K562 (cell line): ENCODE measurements at regions not wholly inside any gene's neighbourhood (a gene's known extent, or its start where the extent isn't known, plus 50 kb on each side); places are given as distances from the start of the nearest gene placed in this dataset.

Experiments
- ATAC-seq: fragments of 200-7000 bp; cut with Tn5 transposase; 3 replicates; pipeline ENCODE4 v1.9.1; 2020; ENCODE audit warnings: moderate library complexity
- BruUV-seq: library from RNA; stranded (reverse); fragments of 400-500 nt; replicated peaks from 2 replicates; lab custom pipeline; 2021; lab: Mats Ljungman, UMichigan
- CTCF ChIA-PET: fragments of 300-600 bp; formaldehyde crosslinking; extraction: SDS; loops from one replicate; lab custom pipeline; 2021; ENCODE audit warnings: low intra/inter-chr PET ratio; lab: Yijun Ruan, JAX
- POLR2A ChIA-PET: fragments of 300-600, 350-650 bp; sonication (Branson Sonifier 250); formaldehyde crosslinking; extraction: SDS; loops from one replicate; lab custom pipeline; 2021; ENCODE audit warnings: antibody characterized with exemption, inconsistent platforms; lab: Yijun Ruan, JAX
- DNase-seq, 4 experiments: peaks; one replicate each; pipeline versions ENCODE4 v3.0.0 to v3.0.0-alpha.2; 2011 to 2018; ENCODE audit warnings: low spot score in 3 of 4, mixed read lengths in 3 of 4; ENCODE audit errors: extremely low read depth in 1 of 4
- FAIRE-seq: peaks from 2 replicates; lab custom pipeline; 2011; peaks lifted over from hg19 to GRCh38; lab: Jason Lieb, UNC
- H2AFZ ChIP-seq: 2 replicates; pipeline ENCODE4 v1.6.0; 2011; ENCODE audit warnings: low read depth, low read length, control low read depth, inconsistent platforms
- H3K27ac ChIP-seq: fragments of 200-600 bp; 3 replicates; pipeline ENCODE4 v1.8.0; 2011; ENCODE audit warnings: low read depth, mild to moderate bottlenecking, control low read depth, inconsistent platforms, low read length, moderate library complexity, mixed read lengths; ENCODE audit errors: extremely low read depth
- H3K27me3 ChIP-seq, 2 experiments: fragments of 300-600 bp in 1 of 2; 2 replicates in 1 of 2; 3 replicates in 1 of 2; pipeline versions ENCODE4 v1.6.0 to v1.8.0; 2011; ENCODE audit warnings: inconsistent platforms in 2 of 2, low read length in 2 of 2, mild to moderate bottlenecking in 1 of 2, mixed read lengths in 1 of 2, moderate library complexity in 1 of 2; ENCODE audit not compliant: control insufficient read depth in 2 of 2, insufficient read depth in 2 of 2
- H3K36me3 ChIP-seq: fragments of 300-600 bp; 3 replicates; pipeline ENCODE4 v1.8.0; 2011; ENCODE audit warnings: mild to moderate bottlenecking, low read length, inconsistent platforms; ENCODE audit not compliant: control insufficient read depth, insufficient read depth
- H3K4me1 ChIP-seq, 2 experiments: fragments of 200-600 bp in 1 of 2; replicated peaks in 1 of 2; 2 replicates in 1 of 2; 3 replicates in 1 of 2; pipeline versions ENCODE4 v1.5.1 to v1.8.0; 2011; ENCODE audit warnings: inconsistent platforms in 2 of 2, low read length in 2 of 2, mild to moderate bottlenecking in 1 of 2, mixed read lengths in 1 of 2, moderate library complexity in 1 of 2; ENCODE audit not compliant: control insufficient read depth in 2 of 2, insufficient read depth in 2 of 2
- H3K4me2 ChIP-seq: 2 replicates; pipeline ENCODE4 v1.6.1; 2011; ENCODE audit warnings: low read length, control low read depth, inconsistent platforms, mixed read lengths; ENCODE audit not compliant: insufficient read depth
- H3K4me3 ChIP-seq: fragments of 200-600 bp; sonication (generic), shearing (Covaris generic); 2 replicates; pipeline ENCODE4 v1.5.1; 2016; ENCODE audit warnings: control low read depth, inconsistent platforms
- H3K79me2 ChIP-seq: fragments of 200-600 bp; 3 replicates; pipeline ENCODE4 v1.8.0; 2011; ENCODE audit warnings: low read length, inconsistent platforms; ENCODE audit not compliant: control insufficient read depth, insufficient read depth
- H3K9ac ChIP-seq, 2 experiments: 2 replicates each; pipeline versions ENCODE4 v1.6.0 to v1.6.1; 2011; ENCODE audit warnings: low read depth in 2 of 2, low read length in 2 of 2, control low read depth in 1 of 2, inconsistent platforms in 1 of 2, mild to moderate bottlenecking in 1 of 2, mixed read lengths in 1 of 2; ENCODE audit not compliant: insufficient read depth in 1 of 2
- H3K9me1 ChIP-seq: one replicate; pipeline ENCODE4 v1.6.0; 2011; ENCODE audit warnings: inconsistent platforms, mild to moderate bottlenecking, low read length, moderate library complexity; ENCODE audit not compliant: control insufficient read depth, insufficient read depth
- H3K9me3 ChIP-seq: replicated peaks from 2 replicates; pipeline ENCODE4 v1.5.1; 2011; ENCODE audit warnings: low read depth, low read length, inconsistent platforms; ENCODE audit not compliant: control insufficient read depth, insufficient read depth
- H4K20me1 ChIP-seq: replicated peaks from 2 replicates; pipeline ENCODE4 v1.6.1; 2011; ENCODE audit warnings: low read length, inconsistent platforms, mixed read lengths; ENCODE audit not compliant: control insufficient read depth, insufficient read depth
- ATF6 ChIP-seq: sonication (generic); formaldehyde crosslinking; IDR thresholded peaks from 2 replicates; pipeline ENCODE4 v1.4.0; 2020; ENCODE audit warnings: mild to moderate bottlenecking, missing genetic modification reagents
- CBX2 ChIP-seq: fragments of 200-600 bp; sonication (generic); IDR thresholded peaks from one replicate; pipeline ENCODE4 v1.6.1; 2012; ENCODE audit warnings: mild to moderate bottlenecking, low read length, inconsistent platforms; ENCODE audit not compliant: insufficient read depth, poor library complexity, severe bottlenecking
- CUX1 ChIP-seq: fragments of 200-800 bp; sonication (Bioruptor generic); IDR thresholded peaks from 2 replicates; pipeline ENCODE4 v1.6.1; 2016; ENCODE audit warnings: missing genetic modification characterization, missing compliant biosample characterization
- ETV6 ChIP-seq, 3 experiments: fragments of 150-350 bp in 1 of 3; sonication (generic) in 1 of 3; formaldehyde crosslinking in 1 of 3; IDR thresholded peaks; 2 replicates each; pipeline versions ENCODE4 v1.6.1 to v1.8.0; 2014 to 2022; ENCODE audit warnings: borderline replicate concordance in 2 of 3, low read depth in 2 of 3, antibody characterized with exemption in 1 of 3, low read length in 1 of 3, mild to moderate bottlenecking in 1 of 3, missing genetic modification reagents in 1 of 3
- HMGN3 ChIP-seq: IDR thresholded peaks from 2 replicates; pipeline ENCODE4 v1.6.1; 2011; ENCODE audit warnings: borderline replicate concordance, low read depth, mild to moderate bottlenecking, mixed read lengths, low read length; ENCODE audit not compliant: insufficient read length; ENCODE audit errors: extremely low read depth
- HNRNPLL ChIP-seq: fragments of 200-400 bp; formaldehyde crosslinking; IDR thresholded peaks from 2 replicates; pipeline ENCODE4 v1.6.1; 2017; ENCODE audit warnings: low read length, low read depth, mild to moderate bottlenecking; ENCODE audit not compliant: poor library complexity, severe bottlenecking
- NELFE ChIP-seq: IDR thresholded peaks from 2 replicates; pipeline ENCODE4 v1.6.1; 2011; ENCODE audit warnings: mild to moderate bottlenecking; ENCODE audit not compliant: insufficient read depth, insufficient read length
- RBM15 ChIP-seq: fragments of 200-400 bp; formaldehyde crosslinking; IDR thresholded peaks from 2 replicates; pipeline ENCODE4 v1.6.1; 2018; ENCODE audit warnings: mild to moderate bottlenecking, low read length, moderate library complexity; ENCODE audit not compliant: insufficient read depth
- SMARCA5 ChIP-seq: fragments of 450-650 bp; IDR thresholded peaks from 2 replicates; pipeline ENCODE4 v1.6.1; 2016
- TCF3 ChIP-seq: sonication (generic); formaldehyde crosslinking; IDR thresholded peaks from 2 replicates; pipeline ENCODE4 v1.4.0; 2020; ENCODE audit warnings: mild to moderate bottlenecking, missing genetic modification reagents
- ZNF655 ChIP-seq: fragments of 250-450 bp; sonication (Bioruptor Pico); IDR thresholded peaks from 2 replicates; pipeline ENCODE4 v1.5.0; 2021
- ZNF785 ChIP-seq: fragments of 250-450 bp; sonication (Bioruptor Pico); IDR thresholded peaks from 2 replicates; pipeline ENCODE4 v1.4.0; 2020; ENCODE audit warnings: mild to moderate bottlenecking
- WGBS: fragments of 100-300 bp; shearing (Covaris generic); methylation state at CpG from one replicate; pipeline ENCODE4 v1.1.6; 2016; ENCODE audit warnings: low coverage, mixed read lengths; ENCODE audit not compliant: insufficient coverage; ENCODE audit errors: missing lambda C conversion rate; 5-methylcytosine and 5-hydroxymethylcytosine counted together
- in situ Hi-C: fragments of 300-500 bp; cut with MboI; formaldehyde crosslinking; loops from 4 replicates; pipeline ENCODE4 v1.15.0; 2018; ENCODE audit warnings: inconsistent platforms, mixed read lengths
- intact Hi-C: fragments of 100-400 bp; cut with micrococcal nuclease; formaldehyde crosslinking; loops from 2 replicates; pipeline ENCODE4 v1.14.2; 2022

- H3K4me2 ChIP-seq = no peak overlapping the region
- ATAC-seq (no peak), FAIRE-seq (no peak), DNase-seq (no peak)
- H3K4me3 ChIP-seq = no peak overlapping the region
- H3K27ac ChIP-seq = no peak overlapping the region
- in situ Hi-C loops = no loop called here
- no TSS peak for BruUV-seq
- no peaks in the 10 kb centered on the region for H3K9me1 ChIP-seq
- no peaks in the 10 kb centered on the region for H3K36me3 ChIP-seq
- H4K20me1 ChIP-seq = no peaks in the 10 kb centered on the region
- POLR2A ChIA-PET = no interaction called here
- intact Hi-C loops = no loop called here
- 0% methylated on average over 5 of the region's 5 CpGs for WGBS
- TF ChIP-seq HNRNPLL = no peak
- TF ChIP-seq RBM15 = no peak
- no peak for TF ChIP-seq ATF6
- no peak for TF ChIP-seq SMARCA5
- no peak for TF ChIP-seq CUX1 (CRISPR knock-in tag)
- TF ChIP-seq TCF3 (CRISPR knock-in tag) = no peak
- TF ChIP-seq ZNF785 (CRISPR knock-in tag) = no peak
- no peak for TF ChIP-seq CBX2
- TF ChIP-seq ETV6 (IDR thresholded peaks at IDR 0.05; ENCODE audit: borderline replicate concordance in 1 of 2, low read depth in 2 of 2, low read length in 1 of 2) = no peak
- no peak for TF ChIP-seq ETV6 (CRISPR knock-in tag; IDR thresholded peaks at IDR 0.05; ENCODE audit: borderline replicate concordance)
- no peak for TF ChIP-seq HMGN3
- no peak for TF ChIP-seq ZNF655
- no peak for TF ChIP-seq NELFE
- no peaks in the 10 kb centered on the region for H3K27me3 ChIP-seq
- CTCF ChIA-PET = no interaction called here
- H3K4me1 ChIP-seq = no peaks in the 10 kb centered on the region
- H3K9ac ChIP-seq = no peak overlapping the region
- no peaks in the 10 kb centered on the region for H3K9me3 ChIP-seq
- no peaks in the 10 kb centered on the region for H3K79me2 ChIP-seq
- H2AFZ ChIP-seq = no peak overlapping the region
Measured at GRCh38 chr4:156018383-156018782, 64.7 kb upstream of the CTSO start.
